ENCODE measurements at regions not wholly inside any gene's neighbourhood (a gene's known extent, or its start where the extent isn't known, plus 50 kb on each side); places are given as distances from the start of the nearest gene placed in this dataset.

DNA sequence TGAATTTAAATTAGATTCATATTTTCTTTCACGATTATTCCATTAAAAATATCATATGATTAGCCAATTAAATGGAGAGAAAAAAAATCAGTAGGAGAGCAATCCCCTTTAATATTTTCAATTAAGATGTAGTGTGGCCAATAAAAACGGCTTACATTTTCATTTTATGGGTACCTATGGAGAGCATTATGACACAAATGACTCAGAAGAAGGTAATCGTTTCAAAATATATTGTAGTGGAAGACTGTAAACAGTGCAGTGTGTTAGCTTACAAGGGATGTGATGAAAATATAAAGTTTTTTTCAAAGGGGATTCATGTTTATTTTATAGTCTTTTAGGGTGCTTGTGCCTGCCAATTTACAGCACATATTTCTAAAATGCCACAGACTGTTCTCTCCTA, 1507.4 kb upstream of the CELF4 start:
- TF ChIP-seq, protein P1, sequence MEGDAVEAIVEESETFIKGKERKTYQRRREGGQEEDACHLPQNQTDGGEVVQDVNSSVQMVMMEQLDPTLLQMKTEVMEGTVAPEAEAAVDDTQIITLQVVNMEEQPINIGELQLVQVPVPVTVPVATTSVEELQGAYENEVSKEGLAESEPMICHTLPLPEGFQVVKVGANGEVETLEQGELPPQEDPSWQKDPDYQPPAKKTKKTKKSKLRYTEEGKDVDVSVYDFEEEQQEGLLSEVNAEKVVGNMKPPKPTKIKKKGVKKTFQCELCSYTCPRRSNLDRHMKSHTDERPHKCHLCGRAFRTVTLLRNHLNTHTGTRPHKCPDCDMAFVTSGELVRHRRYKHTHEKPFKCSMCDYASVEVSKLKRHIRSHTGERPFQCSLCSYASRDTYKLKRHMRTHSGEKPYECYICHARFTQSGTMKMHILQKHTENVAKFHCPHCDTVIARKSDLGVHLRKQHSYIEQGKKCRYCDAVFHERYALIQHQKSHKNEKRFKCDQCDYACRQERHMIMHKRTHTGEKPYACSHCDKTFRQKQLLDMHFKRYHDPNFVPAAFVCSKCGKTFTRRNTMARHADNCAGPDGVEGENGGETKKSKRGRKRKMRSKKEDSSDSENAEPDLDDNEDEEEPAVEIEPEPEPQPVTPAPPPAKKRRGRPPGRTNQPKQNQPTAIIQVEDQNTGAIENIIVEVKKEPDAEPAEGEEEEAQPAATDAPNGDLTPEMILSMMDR (IDR thresholded peaks at IDR 0.05; ENCODE audit: low read depth, low read length, poor library complexity, severe bottlenecking), result no peak
- TF ChIP-seq EZH2phosphoT487 (IDR thresholded peaks at IDR 0.05; ENCODE audit: borderline replicate concordance, low read length), result no peak

All from DOHH2 (cell line).